DND-41 (cell line): ENCODE measurements at regions not wholly inside any gene's neighbourhood (a gene's known extent, or its start where the extent isn't known, plus 50 kb on each side); places are given as distances from the start of the nearest gene placed in this dataset.
"Not testable (repeated sequence)": the region's sequence is repeated elsewhere in the genome, so short reads cannot be mapped to it uniquely, and the experiment has no call there.

Experiments
- ATAC-seq: fragments of 200-7000 bp; cut with Tn5 transposase; 3 replicates; pipeline ENCODE4 v1.9.1; 2021; ENCODE audit warnings: low read depth; ENCODE audit not compliant: insufficient read depth
- DNase-seq: peaks from one replicate; pipeline ENCODE4 v3.0.0-alpha.2; 2020
- H2AFZ ChIP-seq: 2 replicates; pipeline ENCODE4 v1.6.0; 2012; ENCODE audit warnings: low read depth, low read length
- H3K27ac ChIP-seq: 2 replicates; pipeline ENCODE4 v1.5.1; 2012; ENCODE audit warnings: low read length, inconsistent platforms
- H3K27me3 ChIP-seq: fragments of 200-600 bp; sonication (generic); 2 replicates; pipeline ENCODE4 v1.6.0; 2012; ENCODE audit warnings: low read length, mild to moderate bottlenecking, inconsistent platforms; ENCODE audit not compliant: insufficient read depth, poor library complexity
- H3K36me3 ChIP-seq: 2 replicates; pipeline ENCODE4 v1.5.1; 2012; ENCODE audit warnings: low read length, inconsistent platforms; ENCODE audit not compliant: insufficient read depth
- H3K4me1 ChIP-seq: 2 replicates; pipeline ENCODE4 v1.5.1; 2012; ENCODE audit warnings: mild to moderate bottlenecking, low read length; ENCODE audit not compliant: insufficient read depth
- H3K4me2 ChIP-seq: 2 replicates; pipeline ENCODE4 v1.6.0; 2012; ENCODE audit warnings: mild to moderate bottlenecking, moderate library complexity, low read length, inconsistent platforms; ENCODE audit not compliant: insufficient read depth
- H3K4me3 ChIP-seq, 2 experiments: fragments of 200-600 bp in 1 of 2; shearing (Covaris generic) in 1 of 2; 2 replicates each; pipeline ENCODE4 v1.5.1; 2012 to 2016; ENCODE audit warnings: inconsistent platforms in 2 of 2, low read length in 2 of 2, mild to moderate bottlenecking in 2 of 2, low read depth in 1 of 2, moderate library complexity in 1 of 2
- H3K79me2 ChIP-seq: 2 replicates; pipeline ENCODE4 v1.6.0; 2012; ENCODE audit warnings: low read length, inconsistent platforms; ENCODE audit not compliant: insufficient read depth
- H3K9ac ChIP-seq: 2 replicates; pipeline ENCODE4 v1.6.0; 2012; ENCODE audit warnings: low read depth, mild to moderate bottlenecking, inconsistent platforms, low read length, moderate library complexity
- H3K9me3 ChIP-seq: 2 replicates; pipeline ENCODE4 v1.5.1; 2012; ENCODE audit warnings: low read length, moderate library complexity, mild to moderate bottlenecking, inconsistent platforms; ENCODE audit not compliant: insufficient read depth, severe bottlenecking
- H4K20me1 ChIP-seq: 2 replicates; pipeline ENCODE4 v1.6.0; 2012; ENCODE audit warnings: low read length; ENCODE audit not compliant: insufficient read depth
- EZH2 ChIP-seq: IDR thresholded peaks from 3 replicates; pipeline ENCODE4 v1.6.1; 2012; ENCODE audit warnings: borderline replicate concordance, low read depth, mild to moderate bottlenecking, moderate library complexity, low read length, inconsistent platforms; ENCODE audit not compliant: severe bottlenecking
- TF ChIP-seq, protein P1 (sequence below): IDR thresholded peaks from 2 replicates; pipeline ENCODE4 v1.5.1; 2012; ENCODE audit warnings: borderline replicate concordance, low read length, moderate library complexity, mild to moderate bottlenecking; ENCODE audit not compliant: poor library complexity, severe bottlenecking; ENCODE audit errors: extremely low read depth

DNA sequence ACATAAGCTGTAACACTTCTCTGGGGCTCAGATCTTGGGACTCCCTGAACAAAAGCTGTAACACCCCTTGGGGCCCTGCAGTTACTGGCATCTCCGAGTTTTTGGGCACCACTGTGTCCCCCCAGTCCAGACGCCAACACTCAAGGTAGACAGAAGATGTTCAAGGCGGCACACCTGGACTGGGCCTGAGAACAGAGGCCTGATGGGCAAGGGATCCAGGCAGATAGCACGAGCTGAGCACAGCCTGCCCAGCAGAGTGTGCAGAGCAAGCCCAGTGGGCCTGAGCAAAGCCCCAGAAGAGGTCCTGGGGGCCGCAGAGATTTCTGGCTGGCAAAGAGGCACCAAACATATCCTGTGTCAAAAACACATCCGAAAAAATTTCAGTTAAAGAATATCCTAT, 1163.3 kb upstream of the PRR20A start:
- Histone ChIP-seq H3K79me2 (no peaks in the 10 kb centered on the region), H3K36me3 (no peaks in the 10 kb centered on the region), H3K9me3 (peaks cover 8% of the 10 kb centered on the region), H3K4me1 (no peaks in the 10 kb centered on the region), H3K27me3 (no peaks in the 10 kb centered on the region), H3K4me3 (no peak overlapping the region), H2AFZ (no peak overlapping the region), H3K9ac (no peak overlapping the region), H3K4me2 (no peak overlapping the region), H3K27ac (no peak overlapping the region), H4K20me1 (no peaks in the 10 kb centered on the region)
- ATAC-seq (no peak), DNase-seq (no peak)
- TF ChIP-seq EZH2: no peak
- TF ChIP-seq, protein P1, sequence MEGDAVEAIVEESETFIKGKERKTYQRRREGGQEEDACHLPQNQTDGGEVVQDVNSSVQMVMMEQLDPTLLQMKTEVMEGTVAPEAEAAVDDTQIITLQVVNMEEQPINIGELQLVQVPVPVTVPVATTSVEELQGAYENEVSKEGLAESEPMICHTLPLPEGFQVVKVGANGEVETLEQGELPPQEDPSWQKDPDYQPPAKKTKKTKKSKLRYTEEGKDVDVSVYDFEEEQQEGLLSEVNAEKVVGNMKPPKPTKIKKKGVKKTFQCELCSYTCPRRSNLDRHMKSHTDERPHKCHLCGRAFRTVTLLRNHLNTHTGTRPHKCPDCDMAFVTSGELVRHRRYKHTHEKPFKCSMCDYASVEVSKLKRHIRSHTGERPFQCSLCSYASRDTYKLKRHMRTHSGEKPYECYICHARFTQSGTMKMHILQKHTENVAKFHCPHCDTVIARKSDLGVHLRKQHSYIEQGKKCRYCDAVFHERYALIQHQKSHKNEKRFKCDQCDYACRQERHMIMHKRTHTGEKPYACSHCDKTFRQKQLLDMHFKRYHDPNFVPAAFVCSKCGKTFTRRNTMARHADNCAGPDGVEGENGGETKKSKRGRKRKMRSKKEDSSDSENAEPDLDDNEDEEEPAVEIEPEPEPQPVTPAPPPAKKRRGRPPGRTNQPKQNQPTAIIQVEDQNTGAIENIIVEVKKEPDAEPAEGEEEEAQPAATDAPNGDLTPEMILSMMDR: no peak

DNA sequence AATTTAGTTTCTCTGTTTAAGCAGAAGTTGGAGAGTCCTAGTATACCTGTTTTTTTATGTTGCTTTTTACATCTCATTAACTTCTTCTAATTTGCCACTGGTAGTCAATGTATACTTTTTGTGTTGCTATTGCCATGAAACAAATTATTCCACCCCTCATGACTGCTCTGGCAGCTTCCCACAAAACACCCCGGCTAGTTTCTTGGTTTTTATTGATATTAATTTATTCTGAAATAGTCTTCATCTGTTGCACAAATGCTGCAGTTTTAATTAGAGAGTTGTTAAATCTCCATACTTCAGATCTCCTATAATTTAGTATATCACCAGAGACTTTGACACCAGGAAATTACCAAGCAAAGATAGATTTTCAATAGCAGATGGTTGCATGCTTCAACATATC, 1159.3 kb upstream of the PRR20A start:
- Histone ChIP-seq H3K9ac (no peak overlapping the region), H3K36me3 (no peaks in the 10 kb centered on the region), H3K27me3 (no peaks in the 10 kb centered on the region), H3K4me2 (no peak overlapping the region), H3K4me1 (no peaks in the 10 kb centered on the region), H3K9me3 (peaks cover 8% of the 10 kb centered on the region), H3K79me2 (no peaks in the 10 kb centered on the region), H2AFZ (no peak overlapping the region), H3K4me3 (no peak overlapping the region), H3K27ac (no peak overlapping the region), H4K20me1 (no peaks in the 10 kb centered on the region)
- TF ChIP-seq EZH2: no peak
- TF ChIP-seq, protein P1: no peak
- DNase-seq: no peak
- ATAC-seq: no peak

DNA sequence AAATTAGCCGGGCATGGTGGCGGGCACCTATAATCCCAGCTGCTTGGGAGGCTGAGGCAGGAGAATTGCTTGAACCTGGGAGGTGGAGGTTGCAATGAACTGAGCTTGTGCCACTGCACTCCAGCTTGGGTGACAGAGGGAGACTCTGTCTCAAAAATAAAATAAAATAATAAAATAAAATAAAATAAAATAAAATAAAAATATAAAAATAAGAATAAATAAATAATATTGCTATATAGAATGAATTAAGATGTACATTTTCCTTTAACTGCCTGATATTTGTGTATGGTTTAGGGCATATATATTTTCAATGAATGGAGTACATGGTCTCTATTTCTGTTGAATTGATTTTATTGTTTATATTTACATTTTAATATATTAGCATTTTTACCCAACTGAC, 1156.7 kb upstream of the PRR20A start:
- H2AFZ ChIP-seq, H3K4me3 ChIP-seq, H3K9me3 ChIP-seq, DNase-seq, H3K36me3 ChIP-seq, H3K4me1 ChIP-seq, H3K27me3 ChIP-seq, ATAC-seq, H3K4me2 ChIP-seq, H3K79me2 ChIP-seq, H3K9ac ChIP-seq, H4K20me1 ChIP-seq, H3K27ac ChIP-seq: not testable (repeated sequence)

DNA sequence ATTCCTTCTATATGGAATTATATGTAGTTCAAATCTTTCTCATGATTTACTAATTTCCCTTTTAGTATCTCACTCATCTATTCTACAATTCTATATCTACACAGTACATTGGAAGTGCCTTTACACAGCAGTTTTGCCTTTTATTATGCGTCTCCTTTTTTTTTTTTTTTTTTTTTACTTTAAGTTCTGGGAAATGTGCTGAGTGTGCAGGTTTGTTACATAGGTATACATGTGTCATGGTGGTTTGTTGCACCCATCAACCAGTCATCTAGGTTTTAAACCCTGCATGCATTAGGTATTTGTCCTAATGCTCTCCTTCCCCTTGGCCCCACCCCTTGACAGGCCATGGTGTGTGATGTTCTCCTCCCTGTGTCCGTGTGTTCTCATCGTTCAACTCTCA, 1150.1 kb upstream of the PRR20A start:
- Histone ChIP-seq H4K20me1 (no peaks in the 10 kb centered on the region), H3K27me3 (no peaks in the 10 kb centered on the region), H3K4me3 (no peak overlapping the region), H3K4me1 (no peaks in the 10 kb centered on the region), H3K36me3 (no peaks in the 10 kb centered on the region), H3K79me2 (no peaks in the 10 kb centered on the region), H2AFZ (no peak overlapping the region), H3K9ac (no peak overlapping the region), H3K4me2 (no peak overlapping the region), H3K27ac (no peak overlapping the region), H3K9me3 (no peaks in the 10 kb centered on the region)
- ATAC-seq (no peak), DNase-seq (no peak)
- TF ChIP-seq EZH2: no peak
- TF ChIP-seq, protein P1: no peak
